Mesothelial cell of epicardium (in vitro differentiated cells): ENCODE measurements at regions not wholly inside any gene's neighbourhood (a gene's known extent, or its start where the extent isn't known, plus 50 kb on each side); places are given as distances from the start of the nearest gene placed in this dataset.

Source experiments
- DNase-seq, 2 experiments: peaks; one replicate each; pipeline ENCODE4 v3.0.0; 2021; ENCODE audit warnings: low spot score in 2 of 2; ENCODE audit not compliant: unreplicated experiment in 2 of 2
- H3K27ac Mint-ChIP-seq: 2 replicates; pipeline ENCODE4 v1.8.0; 2021; ENCODE audit warnings: mixed read lengths
- H3K27me3 Mint-ChIP-seq: 2 replicates; pipeline ENCODE4 v1.8.0; 2021; ENCODE audit warnings: low read depth, mixed read lengths
- H3K36me3 Mint-ChIP-seq: 2 replicates; pipeline ENCODE4 v1.8.0; 2021; ENCODE audit warnings: mixed read lengths
- H3K4me1 Mint-ChIP-seq: 2 replicates; pipeline ENCODE4 v1.8.0; 2021; ENCODE audit warnings: mixed read lengths
- H3K4me3 Mint-ChIP-seq: 2 replicates; pipeline ENCODE4 v1.8.0; 2021; ENCODE audit warnings: mild to moderate bottlenecking, moderate library complexity, mixed read lengths
- H3K9me3 Mint-ChIP-seq: 2 replicates; pipeline ENCODE4 v1.8.0; 2021; ENCODE audit warnings: mixed read lengths
- CTCF ChIP-seq: fragments of 200-600 bp; sonication (generic); IDR thresholded peaks from one replicate; pipeline ENCODE4 v1.5.0; 2021; ENCODE audit warnings: antibody characterized with exemption; ENCODE audit not compliant: unreplicated experiment

GRCh38 chr12:83997423-83997822 lies 915.2 kb downstream of the SLC6A15 start:
- H3K27me3 Mint-ChIP-seq, result no peaks in the 10 kb centered on the region
- TF ChIP-seq CTCF, result no peak
- peaks cover 41% of the 10 kb centered on the region for H3K9me3 Mint-ChIP-seq
- H3K27ac Mint-ChIP-seq, result no peak overlapping the region
- H3K36me3 Mint-ChIP-seq, result no peaks in the 10 kb centered on the region
- H3K4me1 Mint-ChIP-seq, result no peaks in the 10 kb centered on the region
- DNase-seq, result no peak
- H3K4me3 Mint-ChIP-seq, result no peak overlapping the region

GRCh38 chr12:83996671-83997070 lies 915.9 kb downstream of the SLC6A15 start:
- TF ChIP-seq CTCF, result no peak
- no peaks in the 10 kb centered on the region for H3K27me3 Mint-ChIP-seq
- peaks cover 38% of the 10 kb centered on the region for H3K9me3 Mint-ChIP-seq
- no peak overlapping the region for H3K27ac Mint-ChIP-seq
- no peaks in the 10 kb centered on the region for H3K36me3 Mint-ChIP-seq
- H3K4me3 Mint-ChIP-seq, result no peak overlapping the region
- DNase-seq, result no peak
- H3K4me1 Mint-ChIP-seq, result no peaks in the 10 kb centered on the region

GRCh38 chr12:83985084-83985483 lies 927.5 kb downstream of the SLC6A15 start:
- Mint-ChIP-seq H3K36me3 (no peaks in the 10 kb centered on the region), H3K27me3 (no peaks in the 10 kb centered on the region), H3K9me3 (no peaks in the 10 kb centered on the region), H3K27ac (no peak overlapping the region), H3K4me1 (peaks cover 10% of the 10 kb centered on the region), H3K4me3 (no peak overlapping the region)
- TF ChIP-seq CTCF, result no peak
- DNase-seq, result no peak

- H3K4me1 Mint-ChIP-seq, result peaks cover 6% of the 10 kb centered on the region
- peaks cover 10% of the 10 kb centered on the region for H3K9me3 Mint-ChIP-seq
- H3K4me3 Mint-ChIP-seq, result no peak overlapping the region
- no peaks in the 10 kb centered on the region for H3K36me3 Mint-ChIP-seq
- DNase-seq, result no peak
- H3K27ac Mint-ChIP-seq, result no peak overlapping the region
- no peaks in the 10 kb centered on the region for H3K27me3 Mint-ChIP-seq
- no peak for TF ChIP-seq CTCF
Measured at GRCh38 chr12:83980398-83980797, 932.2 kb downstream of the SLC6A15 start.

- TF ChIP-seq CTCF, result no peak
- no peaks in the 10 kb centered on the region for H3K27me3 Mint-ChIP-seq
- H3K4me3 Mint-ChIP-seq, result no peak overlapping the region
- H3K4me1 Mint-ChIP-seq, result peaks cover 2% of the 10 kb centered on the region
- no peaks in the 10 kb centered on the region for H3K36me3 Mint-ChIP-seq
- H3K27ac Mint-ChIP-seq, result no peak overlapping the region
- H3K9me3 Mint-ChIP-seq, result peaks cover 10% of the 10 kb centered on the region
- DNase-seq, result no peak
Measured at GRCh38 chr12:83979785-83980184, 932.8 kb downstream of the SLC6A15 start.

GRCh38 chr12:83971781-83972180 lies 940.8 kb downstream of the SLC6A15 start:
- no peak for TF ChIP-seq CTCF
- no peak overlapping the region for H3K27ac Mint-ChIP-seq
- no peaks in the 10 kb centered on the region for H3K36me3 Mint-ChIP-seq
- H3K4me3 Mint-ChIP-seq, result no peak overlapping the region
- no peak for DNase-seq
- H3K4me1 Mint-ChIP-seq, result no peaks in the 10 kb centered on the region
- H3K9me3 Mint-ChIP-seq, result peaks cover 9% of the 10 kb centered on the region
- H3K27me3 Mint-ChIP-seq, result no peaks in the 10 kb centered on the region
